ENCODE measurements at regions not wholly inside any gene's neighbourhood (a gene's known extent, or its start where the extent isn't known, plus 50 kb on each side); places are given as distances from the start of the nearest gene placed in this dataset.
"Not testable (repeated sequence)": the region's sequence is repeated elsewhere in the genome, so short reads cannot be mapped to it uniquely, and the experiment has no call there.

GRCh38 chr18:73674125-73674865, 473.3 kb downstream of the FBXO15 start:
- DNase-seq = no peak

- not testable (repeated sequence) for DNase-seq
Observed at GRCh38 chr18:73671480-73671879, 476.2 kb downstream of the FBXO15 start.

GRCh38 chr18:73670524-73670923, 477.1 kb downstream of the FBXO15 start:
- DNase-seq = no peak

- no peak for DNase-seq
Observed at GRCh38 chr18:73670039-73670438, 477.6 kb downstream of the FBXO15 start.

- DNase-seq = no peak
Observed at GRCh38 chr18:73669297-73669696, 478.3 kb downstream of the FBXO15 start.

- no peak for DNase-seq
Observed at GRCh38 chr18:73668051-73668450, 479.6 kb downstream of the FBXO15 start.

GRCh38 chr18:73666772-73667171, 480.9 kb downstream of the FBXO15 start:
- no peak for DNase-seq

GRCh38 chr18:73664896-73665295, 482.7 kb downstream of the FBXO15 start:
- no peak for DNase-seq

- no peak for DNase-seq
Observed at GRCh38 chr18:73663581-73663980, 484.1 kb downstream of the FBXO15 start.

- no peak for DNase-seq
Observed at GRCh38 chr18:73662421-73662820, 485.2 kb downstream of the FBXO15 start.

- DNase-seq = peak; percentile 12
Observed at GRCh38 chr18:73660931-73661856, 486.4 kb downstream of the FBXO15 start.

GRCh38 chr18:73656691-73657090, 490.9 kb downstream of the FBXO15 start:
- no peak for DNase-seq

GRCh38 chr18:73653827-73654226, 493.8 kb downstream of the FBXO15 start:
- DNase-seq = no peak

- DNase-seq = no peak
Observed at GRCh38 chr18:73653251-73653650, 494.4 kb downstream of the FBXO15 start.

GRCh38 chr18:73647391-73647790, 500.2 kb downstream of the FBXO15 start:
- DNase-seq = no peak

GRCh38 chr18:73646772-73647171, 500.9 kb downstream of the FBXO15 start:
- no peak for DNase-seq

- no peak for DNase-seq
Observed at GRCh38 chr18:73646196-73646595, 501.4 kb downstream of the FBXO15 start.

GRCh38 chr18:73645160-73645715, 502.4 kb downstream of the FBXO15 start:
- no peak for DNase-seq

GRCh38 chr18:73639788-73640187, 507.8 kb downstream of the FBXO15 start:
- DNase-seq = no peak

GRCh38 chr18:73638709-73639108, 508.9 kb downstream of the FBXO15 start:
- DNase-seq = no peak

- DNase-seq = no peak
Observed at GRCh38 chr18:73636355-73636754, 511.3 kb downstream of the FBXO15 start.

GRCh38 chr18:73626859-73627258, 520.8 kb downstream of the FBXO15 start:
- no peak for DNase-seq

GRCh38 chr18:73626221-73626620, 521.4 kb downstream of the FBXO15 start:
- DNase-seq = no peak

GRCh38 chr18:73621091-73621490, 526.5 kb downstream of the FBXO15 start:
- DNase-seq = no peak
